Trophoblast cell (in vitro differentiated cells and primary cell): ENCODE measurements at regions not wholly inside any gene's neighbourhood (a gene's known extent, or its start where the extent isn't known, plus 50 kb on each side); places are given as distances from the start of the nearest gene placed in this dataset.

Experiments
- DNase-seq, 2 donors: peaks; one replicate each; pipeline ENCODE4 v3.0.0-alpha.2; 2016
- H2AFZ ChIP-seq: 2 replicates; pipeline ENCODE4 v1.6.1; 2013; ENCODE audit warnings: low read length, moderate library complexity, mild to moderate bottlenecking; ENCODE audit not compliant: insufficient read depth, poor library complexity
- H2AK5ac ChIP-seq: 2 replicates; pipeline ENCODE4 v1.6.1; 2013; ENCODE audit warnings: mild to moderate bottlenecking, low read length
- H2BK120ac ChIP-seq: 2 replicates; pipeline ENCODE4 v1.6.1; 2013; ENCODE audit warnings: low read length, mild to moderate bottlenecking, moderate library complexity; ENCODE audit not compliant: insufficient read depth, poor library complexity
- H2BK12ac ChIP-seq: 2 replicates; pipeline ENCODE4 v1.6.1; 2013; ENCODE audit warnings: mild to moderate bottlenecking, low read length, moderate library complexity
- H2BK5ac ChIP-seq: 2 replicates; pipeline ENCODE4 v1.6.1; 2013; ENCODE audit warnings: low read length, low read depth, moderate library complexity, mild to moderate bottlenecking; ENCODE audit not compliant: poor library complexity
- H3K14ac ChIP-seq: 2 replicates; pipeline ENCODE4 v1.6.1; 2013; ENCODE audit warnings: mild to moderate bottlenecking, low read length
- H3K18ac ChIP-seq: 2 replicates; pipeline ENCODE4 v1.6.1; 2013; ENCODE audit warnings: mild to moderate bottlenecking, low read length
- H3K23ac ChIP-seq: 2 replicates; pipeline ENCODE4 v1.6.1; 2013; ENCODE audit warnings: low read length
- H3K27ac ChIP-seq: 2 replicates; pipeline ENCODE4 v1.5.1; 2013; ENCODE audit warnings: low read depth, mild to moderate bottlenecking, inconsistent platforms, low read length, moderate library complexity
- H3K27me3 ChIP-seq: 2 replicates; pipeline ENCODE4 v1.6.1; 2013; ENCODE audit warnings: inconsistent platforms, mild to moderate bottlenecking, low read length, moderate library complexity; ENCODE audit not compliant: insufficient read depth
- H3K36me3 ChIP-seq, 2 experiments: 1 replicate in 1 of 2; 2 replicates in 1 of 2; pipeline ENCODE4 v1.6.1; 2013; ENCODE audit warnings: low read length in 2 of 2, mild to moderate bottlenecking in 2 of 2, moderate library complexity in 1 of 2; ENCODE audit not compliant: insufficient read depth in 2 of 2, control insufficient read depth in 1 of 2
- H3K4ac ChIP-seq: 2 replicates; pipeline ENCODE4 v1.6.1; 2013; ENCODE audit warnings: low read depth, mild to moderate bottlenecking, low read length, moderate library complexity
- H3K4me1 ChIP-seq, 2 experiments: 1 replicate in 1 of 2; 2 replicates in 1 of 2; pipeline ENCODE4 v1.6.1; 2013; ENCODE audit warnings: low read length in 2 of 2, mild to moderate bottlenecking in 2 of 2, moderate library complexity in 1 of 2; ENCODE audit not compliant: insufficient read depth in 2 of 2, control insufficient read depth in 1 of 2
- H3K4me2 ChIP-seq: 2 replicates; pipeline ENCODE4 v1.6.1; 2013; ENCODE audit warnings: inconsistent platforms, mild to moderate bottlenecking, low read length, moderate library complexity
- H3K4me3 ChIP-seq: 2 replicates; pipeline ENCODE4 v1.5.1; 2013; ENCODE audit warnings: mild to moderate bottlenecking, low read depth, low read length, inconsistent platforms
- H3K79me1 ChIP-seq: one replicate; pipeline ENCODE4 v1.6.1; 2013; ENCODE audit warnings: low read length
- H3K79me2 ChIP-seq: 2 replicates; pipeline ENCODE4 v1.6.1; 2013; ENCODE audit warnings: low read length, mild to moderate bottlenecking; ENCODE audit not compliant: control insufficient read depth, insufficient read depth, poor library complexity
- H3K9ac ChIP-seq: 2 replicates; pipeline ENCODE4 v1.6.1; 2013; ENCODE audit warnings: mild to moderate bottlenecking, low read length
- H3K9me3 ChIP-seq: 2 replicates; pipeline ENCODE4 v1.6.1; 2013; ENCODE audit warnings: low read depth, mild to moderate bottlenecking, control low read depth, inconsistent platforms, low read length; ENCODE audit not compliant: insufficient read depth
- H4K12ac ChIP-seq: 2 replicates; pipeline ENCODE4 v1.6.1; 2013; ENCODE audit warnings: low read depth, mild to moderate bottlenecking, low read length, moderate library complexity
- H4K8ac ChIP-seq: 2 replicates; pipeline ENCODE4 v1.6.1; 2013; ENCODE audit warnings: low read depth, mild to moderate bottlenecking, low read length, moderate library complexity
- H4K91ac ChIP-seq: one replicate; pipeline ENCODE4 v1.6.1; 2013; ENCODE audit warnings: low read depth, mild to moderate bottlenecking, low read length, moderate library complexity
- WGBS: extraction: QIAGEN DNeasy Blood & Tissue Kit; methylation state at CpG from one replicate; pipeline ENCODE4 v1.1.7; 2013; ENCODE audit warnings: missing lambda C conversion rate; ENCODE audit not compliant: insufficient read length, insufficient coverage; ENCODE audit errors: extremely low coverage; 5-methylcytosine and 5-hydroxymethylcytosine counted together

DNA sequence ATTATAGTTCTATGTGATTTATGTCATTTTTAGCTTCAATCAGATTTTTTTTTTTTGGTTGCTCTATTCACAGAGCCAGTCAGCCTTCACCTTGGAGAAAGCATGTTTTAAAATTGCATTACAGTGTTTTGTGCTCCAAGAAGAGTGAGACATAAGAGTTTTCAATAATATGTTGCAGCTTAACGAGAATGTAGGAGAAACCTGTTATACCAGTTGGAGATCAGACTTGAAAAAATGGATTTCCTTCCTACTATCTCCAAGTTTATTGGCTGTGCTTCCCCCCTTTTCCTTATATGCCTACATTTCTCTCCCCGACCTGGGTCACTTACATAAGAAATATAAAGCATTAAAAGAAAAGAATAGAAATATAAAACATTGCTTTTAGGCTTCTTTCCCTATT is 123.9 kb upstream of the ARGLU1 start:
- no peak overlapping the region for H3K18ac ChIP-seq
- H3K9me3 ChIP-seq: no peaks in the 10 kb centered on the region
- no peak overlapping the region for H3K23ac ChIP-seq
- H3K4me1 ChIP-seq: no peaks in the 10 kb centered on the region
- no peak overlapping the region for H2BK12ac ChIP-seq
- H3K27ac ChIP-seq: no peak overlapping the region
- no peak overlapping the region for H4K12ac ChIP-seq
- no CpG with 5 or more reads among the region's 2 CpGs for WGBS
- DNase-seq: peak in 1 of 2 donors; percentile 58
- H2AFZ ChIP-seq: no peak overlapping the region
- no peak overlapping the region for H3K4me2 ChIP-seq
- H2AK5ac ChIP-seq: no peak overlapping the region
- no peak overlapping the region for H4K8ac ChIP-seq
- no peak overlapping the region for H4K91ac ChIP-seq
- H3K14ac ChIP-seq: no peak overlapping the region
- H3K4ac ChIP-seq: no peak overlapping the region
- H3K79me2 ChIP-seq: no peaks in the 10 kb centered on the region
- no peak overlapping the region for H3K4me3 ChIP-seq
- no peak overlapping the region for H3K9ac ChIP-seq
- H2BK5ac ChIP-seq: no peak overlapping the region
- no peaks in the 10 kb centered on the region for H3K79me1 ChIP-seq
- no peak overlapping the region for H2BK120ac ChIP-seq
- no peaks in the 10 kb centered on the region for H3K36me3 ChIP-seq
- H3K27me3 ChIP-seq: no peaks in the 10 kb centered on the region

- H2BK120ac ChIP-seq: no peak overlapping the region
- no peak overlapping the region for H3K14ac ChIP-seq
- no peak overlapping the region for H3K4me2 ChIP-seq
- H3K4me3 ChIP-seq: no peak overlapping the region
- no peaks in the 10 kb centered on the region for H3K79me2 ChIP-seq
- no peak for DNase-seq
- no peak overlapping the region for H4K91ac ChIP-seq
- no peaks in the 10 kb centered on the region for H3K4me1 ChIP-seq
- H3K4ac ChIP-seq: no peak overlapping the region
- no peak overlapping the region for H3K27ac ChIP-seq
- no peak overlapping the region for H4K8ac ChIP-seq
- H3K18ac ChIP-seq: no peak overlapping the region
- H3K79me1 ChIP-seq: no peaks in the 10 kb centered on the region
- H3K23ac ChIP-seq: peak overlapping the region; percentile 11
- no peak overlapping the region for H2AK5ac ChIP-seq
- no peaks in the 10 kb centered on the region for H3K27me3 ChIP-seq
- H2AFZ ChIP-seq: no peak overlapping the region
- H2BK12ac ChIP-seq: no peak overlapping the region
- no peaks in the 10 kb centered on the region for H3K36me3 ChIP-seq
- no peaks in the 10 kb centered on the region for H3K9me3 ChIP-seq
- no peak overlapping the region for H2BK5ac ChIP-seq
- no peak overlapping the region for H4K12ac ChIP-seq
- WGBS: no CpG with 5 or more reads among the region's 5 CpGs
- no peak overlapping the region for H3K9ac ChIP-seq
Measured at GRCh38 chr13:106691341-106691740, 123.4 kb upstream of the ARGLU1 start.

DNA sequence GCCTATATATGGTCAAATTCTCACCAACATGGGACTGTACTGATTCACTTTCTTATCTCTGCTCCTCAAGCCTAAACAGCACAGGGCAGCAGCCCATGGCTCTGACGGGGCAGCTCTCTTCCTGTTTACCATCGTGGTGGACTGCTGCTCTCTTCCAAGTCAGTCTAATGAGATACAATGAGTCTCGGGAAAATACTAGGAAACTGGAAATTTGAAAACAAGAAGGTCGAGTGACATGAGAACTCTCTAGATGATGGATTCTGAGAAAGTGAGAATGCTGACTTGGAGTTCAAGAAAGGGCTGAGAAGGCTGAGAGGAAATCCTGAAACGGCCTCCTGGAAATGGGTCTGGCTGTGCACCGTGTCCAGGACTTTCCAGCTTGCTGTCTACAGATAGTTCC is 122.8 kb upstream of the ARGLU1 start:
- Histone ChIP-seq H3K36me3 (no peaks in the 10 kb centered on the region), H3K79me1 (no peaks in the 10 kb centered on the region), H4K12ac (no peak overlapping the region), H3K18ac (no peak overlapping the region), H3K4me2 (no peak overlapping the region), H2BK5ac (no peak overlapping the region), H3K14ac (no peak overlapping the region), H4K8ac (no peak overlapping the region), H2AFZ (no peak overlapping the region), H3K9ac (no peak overlapping the region), H2AK5ac (no peak overlapping the region), H3K23ac (no peak overlapping the region), H3K4ac (no peak overlapping the region), H2BK12ac (no peak overlapping the region), H3K27me3 (no peaks in the 10 kb centered on the region), H3K27ac (no peak overlapping the region), H3K4me3 (no peak overlapping the region), H3K79me2 (no peaks in the 10 kb centered on the region), H2BK120ac (no peak overlapping the region), H4K91ac (no peak overlapping the region), H3K9me3 (no peaks in the 10 kb centered on the region), H3K4me1 (no peaks in the 10 kb centered on the region)
- WGBS: no CpG with 5 or more reads among the region's 6 CpGs
- no peak for DNase-seq

DNA sequence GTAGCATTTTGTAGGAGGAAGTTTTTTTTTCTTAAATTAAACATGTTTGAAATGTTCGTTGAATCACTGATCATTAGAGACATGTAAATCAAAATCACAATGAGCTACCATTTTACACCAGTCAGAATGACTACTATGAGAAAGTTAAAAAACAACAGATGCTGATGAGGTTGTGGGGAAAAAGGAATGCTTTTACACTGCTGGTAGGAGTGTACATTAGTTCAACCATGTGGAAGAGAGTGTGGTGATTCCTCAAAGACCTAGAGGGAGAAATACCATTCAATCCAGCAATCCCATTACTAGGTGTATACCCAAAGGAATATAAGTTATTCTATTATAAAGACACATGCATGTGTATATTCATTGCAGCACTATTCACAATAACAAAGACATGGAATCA is 122.0 kb upstream of the ARGLU1 start:
- H3K79me1 ChIP-seq: no peaks in the 10 kb centered on the region
- no peak overlapping the region for H3K4me2 ChIP-seq
- no peaks in the 10 kb centered on the region for H3K79me2 ChIP-seq
- no peak overlapping the region for H4K8ac ChIP-seq
- no peaks in the 10 kb centered on the region for H3K27me3 ChIP-seq
- H2BK5ac ChIP-seq: no peak overlapping the region
- H3K4ac ChIP-seq: no peak overlapping the region
- no peak overlapping the region for H3K27ac ChIP-seq
- no peak overlapping the region for H3K18ac ChIP-seq
- H2AFZ ChIP-seq: no peak overlapping the region
- H3K9me3 ChIP-seq: no peaks in the 10 kb centered on the region
- H3K36me3 ChIP-seq: no peaks in the 10 kb centered on the region
- WGBS: no CpG with 5 or more reads among the region's 1 CpG
- H3K4me3 ChIP-seq: no peak overlapping the region
- H4K91ac ChIP-seq: no peak overlapping the region
- no peak overlapping the region for H2BK120ac ChIP-seq
- DNase-seq: peak in 1 of 2 donors; percentile 61
- no peak overlapping the region for H3K14ac ChIP-seq
- no peak overlapping the region for H3K9ac ChIP-seq
- no peak overlapping the region for H4K12ac ChIP-seq
- H3K4me1 ChIP-seq: no peaks in the 10 kb centered on the region
- H2AK5ac ChIP-seq: no peak overlapping the region
- H2BK12ac ChIP-seq: no peak overlapping the region
- H3K23ac ChIP-seq: no peak overlapping the region
